ENCODE measurements at regions not wholly inside any gene's neighbourhood (a gene's known extent, or its start where the extent isn't known, plus 50 kb on each side); places are given as distances from the start of the nearest gene placed in this dataset.
"Not testable (repeated sequence)": the region's sequence is repeated elsewhere in the genome, so short reads cannot be mapped to it uniquely, and the experiment has no call there.

DNA sequence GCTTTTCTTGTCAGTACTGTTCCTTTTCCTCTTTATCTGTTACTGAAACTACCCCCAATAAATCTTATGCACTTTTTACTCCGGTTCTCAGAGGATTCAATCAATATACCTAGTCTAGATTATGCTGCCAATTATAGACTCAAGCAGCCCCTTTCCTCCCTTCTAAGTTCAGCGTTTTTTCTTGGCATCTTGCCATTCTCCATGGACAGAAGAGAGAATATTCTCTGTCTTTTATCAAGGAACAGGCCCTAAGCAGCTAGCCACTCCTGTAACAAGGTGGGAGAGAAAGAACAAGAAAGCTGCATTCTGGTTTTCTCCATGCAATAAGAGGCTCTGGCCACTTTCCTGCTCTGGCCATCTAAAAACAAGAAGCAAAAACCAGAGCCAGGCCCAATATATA is 263.0 kb upstream of the ALG10 start:
- no peak for DNase-seq (ENCODE audit: low read depth in 1 of 2, low spot score in 2 of 2)
- Histone ChIP-seq H3K27me3 (replicated peaks) (no peaks in the 10 kb centered on the region), H3K36me3 (no peaks in the 10 kb centered on the region), H3K4me3 (no peak overlapping the region), H3K27ac (no peak overlapping the region), H3K9me3 (replicated peaks) (no peaks in the 10 kb centered on the region), H3K4me1 (replicated peaks) (no peaks in the 10 kb centered on the region)

- Histone ChIP-seq H3K9me3 (replicated peaks) (no peaks in the 10 kb centered on the region), H3K36me3 (no peaks in the 10 kb centered on the region), H3K4me3 (no peak overlapping the region), H3K27me3 (replicated peaks) (0 out of 2 replicates have a peak, but pooled peaks cover 2% of the 10 kb centered on the region), H3K4me1 (replicated peaks) (no peaks in the 10 kb centered on the region), H3K27ac (no peak overlapping the region)
- no peak for DNase-seq (ENCODE audit: low read depth in 1 of 2, low spot score in 2 of 2)
Measured at GRCh38 chr12:33763331-33763730, 259.0 kb upstream of the ALG10 start.

DNA sequence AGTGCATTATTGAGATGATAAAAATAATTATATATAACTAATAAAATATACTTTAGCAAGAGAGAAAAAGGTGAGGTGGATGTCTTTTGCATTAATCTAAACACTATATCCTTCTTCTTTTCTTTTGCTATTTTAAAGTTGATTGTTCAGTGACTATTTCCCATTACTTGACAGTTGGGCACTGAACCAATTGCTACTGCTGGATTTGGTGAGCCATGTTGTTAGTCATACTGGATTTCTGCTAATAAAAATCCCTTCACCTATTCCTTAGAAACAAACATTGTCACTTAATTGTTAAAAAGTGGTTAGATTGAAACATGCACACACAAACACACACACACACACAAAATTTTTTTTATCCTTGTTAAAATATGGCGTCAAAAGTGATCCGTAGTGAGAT is 251.6 kb upstream of the ALG10 start:
- H3K27me3 ChIP-seq (replicated peaks) = no peaks in the 10 kb centered on the region
- H3K4me1 ChIP-seq (replicated peaks) = no peaks in the 10 kb centered on the region
- no peaks in the 10 kb centered on the region for H3K9me3 ChIP-seq (replicated peaks)
- no peak for DNase-seq (ENCODE audit: low read depth in 1 of 2, low spot score in 2 of 2)
- H3K27ac ChIP-seq = no peak overlapping the region
- no peaks in the 10 kb centered on the region for H3K36me3 ChIP-seq
- no peak overlapping the region for H3K4me3 ChIP-seq

GRCh38 chr12:33771889-33772288 is 250.4 kb upstream of the ALG10 start:
- Histone ChIP-seq H3K4me1 (replicated peaks) (no peaks in the 10 kb centered on the region), H3K27me3 (replicated peaks) (no peaks in the 10 kb centered on the region), H3K36me3 (no peaks in the 10 kb centered on the region), H3K4me3 (no peak overlapping the region), H3K9me3 (replicated peaks) (no peaks in the 10 kb centered on the region), H3K27ac (no peak overlapping the region)
- no peak for DNase-seq (ENCODE audit: low read depth in 1 of 2, low spot score in 2 of 2)

- not testable (repeated sequence) for DNase-seq (ENCODE audit: low read depth in 1 of 2, low spot score in 2 of 2); H3K27ac ChIP-seq; H3K4me1 ChIP-seq (replicated peaks); H3K36me3 ChIP-seq; H3K9me3 ChIP-seq (replicated peaks); H3K4me3 ChIP-seq; H3K27me3 ChIP-seq (replicated peaks)
Measured at GRCh38 chr12:33773091-33773490, 249.2 kb upstream of the ALG10 start.

- H3K27me3 ChIP-seq (replicated peaks) = no peaks in the 10 kb centered on the region
- H3K4me3 ChIP-seq = no peak overlapping the region
- no peaks in the 10 kb centered on the region for H3K9me3 ChIP-seq (replicated peaks)
- no peak overlapping the region for H3K27ac ChIP-seq
- no peaks in the 10 kb centered on the region for H3K4me1 ChIP-seq (replicated peaks)
- DNase-seq (ENCODE audit: low read depth in 1 of 2, low spot score in 2 of 2) = no peak
- H3K36me3 ChIP-seq = no peaks in the 10 kb centered on the region
Measured at GRCh38 chr12:33786532-33786931, 235.8 kb upstream of the ALG10 start.

DNA sequence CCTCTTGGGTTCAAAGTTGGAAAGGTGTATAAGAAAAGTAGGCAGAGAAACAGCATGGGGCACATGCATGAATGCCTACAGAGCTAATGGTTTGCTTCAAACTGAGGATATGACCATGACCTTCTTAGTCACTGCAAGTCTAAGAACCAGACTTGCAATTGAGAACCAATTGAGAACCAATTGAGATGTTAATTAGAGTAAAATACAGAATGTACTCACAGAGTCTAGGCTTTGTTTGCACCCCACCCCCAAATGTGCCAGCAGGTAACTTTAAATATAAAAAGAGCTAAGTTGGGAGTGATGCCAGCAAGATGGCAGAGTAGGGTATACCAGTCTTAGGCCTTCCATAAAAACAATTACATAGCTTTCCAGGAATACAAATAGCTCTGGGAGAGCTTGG is 227.3 kb upstream of the ALG10 start:
- H3K9me3 ChIP-seq (replicated peaks) = no peaks in the 10 kb centered on the region
- H3K36me3 ChIP-seq = no peaks in the 10 kb centered on the region
- no peak overlapping the region for H3K27ac ChIP-seq
- no peaks in the 10 kb centered on the region for H3K27me3 ChIP-seq (replicated peaks)
- no peak overlapping the region for H3K4me3 ChIP-seq
- H3K4me1 ChIP-seq (replicated peaks) = no peaks in the 10 kb centered on the region; the same call in 1 of the 2 replicates
- DNase-seq (ENCODE audit: low read depth in 1 of 2, low spot score in 2 of 2) = no peak

GRCh38 chr12:33795536-33795935 is 226.8 kb upstream of the ALG10 start:
- no peaks in the 10 kb centered on the region for H3K9me3 ChIP-seq (replicated peaks)
- DNase-seq (ENCODE audit: low read depth in 1 of 2, low spot score in 2 of 2) = peak; percentile 38 to 48
- no peak overlapping the region for H3K27ac ChIP-seq

DNA sequence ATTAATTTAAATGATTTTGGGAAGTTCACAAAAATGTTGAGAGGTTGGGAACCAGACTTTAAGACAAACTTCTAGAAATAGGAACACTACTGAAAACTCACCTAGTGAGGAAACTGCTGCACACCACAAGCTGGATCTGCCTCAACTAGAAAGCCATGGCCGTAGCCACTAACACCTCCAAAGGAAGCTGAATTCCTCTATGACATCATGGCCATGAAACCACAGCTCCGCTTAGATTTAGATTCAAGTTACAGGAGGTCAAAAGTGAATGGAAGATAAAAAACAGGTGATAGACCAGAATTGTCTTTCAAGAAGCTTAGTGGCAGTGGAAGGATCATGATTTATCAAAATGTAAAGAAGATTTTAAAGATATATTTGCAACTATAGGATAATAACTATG is 208.8 kb upstream of the ALG10 start:
- Histone ChIP-seq H3K27me3 (replicated peaks) (no peaks in the 10 kb centered on the region), H3K4me1 (replicated peaks) (no peaks in the 10 kb centered on the region), H3K27ac (no peak overlapping the region), H3K36me3 (no peaks in the 10 kb centered on the region), H3K9me3 (replicated peaks) (no peaks in the 10 kb centered on the region; the same call in 1 of the 2 replicates), H3K4me3 (no peak overlapping the region)
- DNase-seq (ENCODE audit: low read depth in 1 of 2, low spot score in 2 of 2) = no peak

More at GRCh38 chr12:33795536-33795935, 226.8 kb upstream of the ALG10 start:
- no peak overlapping the region for H3K4me3 ChIP-seq
- H3K4me1 ChIP-seq (replicated peaks) = no peaks in the 10 kb centered on the region; the same call in 1 of the 2 replicates
- H3K36me3 ChIP-seq = no peaks in the 10 kb centered on the region
- no peaks in the 10 kb centered on the region for H3K27me3 ChIP-seq (replicated peaks)

DNA sequence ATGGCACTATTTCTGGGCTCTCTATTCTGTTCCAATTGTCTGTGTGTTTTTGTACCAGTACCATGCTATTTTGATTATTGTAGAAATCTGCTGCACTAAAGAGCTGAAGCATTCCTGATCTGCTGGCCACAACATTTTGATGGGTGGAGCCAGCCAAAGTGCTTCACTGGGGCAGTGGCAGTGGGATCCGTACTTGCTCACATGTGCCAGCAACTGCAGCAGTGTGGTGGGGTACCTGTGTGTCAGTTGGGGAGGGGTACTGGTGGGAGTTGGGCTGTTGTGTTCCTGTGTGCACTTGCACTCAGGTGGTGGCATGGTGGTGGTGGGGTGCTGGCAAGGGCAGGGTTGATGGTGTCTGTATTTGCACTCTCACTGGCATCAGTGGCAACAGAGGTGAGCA is 204.6 kb upstream of the ALG10 start:
- Histone ChIP-seq H3K4me1 (replicated peaks) (no peaks in the 10 kb centered on the region), H3K27me3 (replicated peaks) (no peaks in the 10 kb centered on the region), H3K9me3 (replicated peaks) (no peaks in the 10 kb centered on the region; the same call in 1 of the 2 replicates), H3K4me3 (no peak overlapping the region), H3K36me3 (no peaks in the 10 kb centered on the region), H3K27ac (no peak overlapping the region)
- no peak for DNase-seq (ENCODE audit: low read depth in 1 of 2, low spot score in 2 of 2)

- DNase-seq (ENCODE audit: low read depth in 1 of 2, low spot score in 2 of 2) = no peak
- H3K4me3 ChIP-seq = no peak overlapping the region
- H3K9me3 ChIP-seq (replicated peaks) = no peaks in the 10 kb centered on the region; the same call in 1 of the 2 replicates
- no peaks in the 10 kb centered on the region for H3K36me3 ChIP-seq
- H3K4me1 ChIP-seq (replicated peaks) = no peaks in the 10 kb centered on the region
- no peaks in the 10 kb centered on the region for H3K27me3 ChIP-seq (replicated peaks)
- H3K27ac ChIP-seq = no peak overlapping the region
Measured at GRCh38 chr12:33818313-33818712, 204.0 kb upstream of the ALG10 start.

- Histone ChIP-seq H3K27me3 (replicated peaks) (no peaks in the 10 kb centered on the region; the same call in 1 of the 2 replicates), H3K4me1 (replicated peaks) (peaks cover 15% of the 10 kb centered on the region), H3K9me3 (replicated peaks) (no peaks in the 10 kb centered on the region), H3K27ac (peak overlapping the region; percentile 59), H3K4me3 (no peak overlapping the region), H3K36me3 (no peaks in the 10 kb centered on the region)
- peak; percentile 52 to 64 for DNase-seq (ENCODE audit: low read depth in 1 of 2, low spot score in 2 of 2)
Measured at GRCh38 chr12:33825442-33825841, 196.9 kb upstream of the ALG10 start.

DNA sequence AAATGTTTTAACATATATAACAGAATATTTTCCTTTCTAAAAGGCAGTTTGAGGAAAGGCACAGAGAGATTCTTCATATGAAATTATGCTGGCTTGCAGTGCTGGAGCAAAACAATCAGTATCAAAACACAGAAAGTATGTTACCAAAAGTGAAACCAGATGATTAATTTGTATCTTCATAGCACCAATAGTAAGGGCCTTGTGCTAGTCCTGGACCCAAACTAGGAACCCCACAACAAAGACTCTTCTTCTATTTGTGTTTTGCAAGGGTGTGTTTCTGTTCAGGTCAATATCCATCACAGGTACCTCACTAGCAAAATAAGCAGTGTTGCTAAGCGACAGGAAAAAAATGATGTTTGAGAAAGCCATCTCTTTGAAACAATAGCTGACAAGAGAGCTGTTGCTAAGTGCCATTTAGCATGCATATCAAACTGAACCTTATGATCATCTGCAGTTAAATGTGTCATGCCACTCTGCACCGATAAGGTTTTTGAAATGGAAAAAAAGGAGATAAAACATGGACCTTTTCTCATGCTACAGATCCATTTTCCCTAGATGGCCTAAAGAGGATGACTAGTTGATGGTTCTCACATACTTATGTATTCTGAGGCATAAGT is 196.2 kb upstream of the ALG10 start:
- Histone ChIP-seq H3K9me3 (replicated peaks) (no peaks in the 10 kb centered on the region), H3K27me3 (replicated peaks) (no peaks in the 10 kb centered on the region; the same call in 1 of the 2 replicates), H3K27ac (peak overlapping the region; percentile 59), H3K4me1 (replicated peaks) (peaks cover 15% of the 10 kb centered on the region), H3K4me3 (no peak overlapping the region), H3K36me3 (no peaks in the 10 kb centered on the region)
- DNase-seq (ENCODE audit: low read depth in 1 of 2, low spot score in 2 of 2) = peak in 1 of 2 experiments; percentile 9

DNA sequence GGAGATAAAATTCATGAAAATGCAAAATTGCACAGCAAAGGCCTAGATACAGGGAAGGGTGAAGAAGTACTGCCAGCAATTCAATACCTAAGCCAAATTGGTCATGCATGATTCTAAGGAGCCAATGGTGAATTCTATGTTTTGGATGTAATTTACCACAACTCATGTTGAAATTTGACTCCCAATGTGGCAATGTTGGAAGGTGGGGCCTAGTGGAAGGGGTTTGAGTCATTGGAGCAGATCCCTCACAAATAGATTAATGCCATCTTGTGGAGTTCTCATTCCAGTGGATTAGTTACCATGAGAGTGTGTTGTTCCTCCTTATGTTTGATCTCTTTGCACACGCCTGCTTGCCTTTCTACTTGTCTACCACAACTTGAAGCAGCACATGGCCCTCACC is 194.0 kb upstream of the ALG10 start:
- peaks cover 15% of the 10 kb centered on the region for H3K4me1 ChIP-seq (replicated peaks)
- no peak for DNase-seq (ENCODE audit: low read depth in 1 of 2, low spot score in 2 of 2)
- no peak overlapping the region for H3K4me3 ChIP-seq
- no peak overlapping the region for H3K27ac ChIP-seq
- H3K27me3 ChIP-seq (replicated peaks) = no peaks in the 10 kb centered on the region; the same call in 1 of the 2 replicates
- H3K9me3 ChIP-seq (replicated peaks) = no peaks in the 10 kb centered on the region
- no peaks in the 10 kb centered on the region for H3K36me3 ChIP-seq

- no peaks in the 10 kb centered on the region for H3K27me3 ChIP-seq (replicated peaks)
- no peak for DNase-seq (ENCODE audit: low read depth in 1 of 2, low spot score in 2 of 2)
- no peak overlapping the region for H3K4me3 ChIP-seq
- peaks cover 11% of the 10 kb centered on the region for H3K4me1 ChIP-seq (replicated peaks)
- H3K9me3 ChIP-seq (replicated peaks) = no peaks in the 10 kb centered on the region
- no peaks in the 10 kb centered on the region for H3K36me3 ChIP-seq
- no peak overlapping the region for H3K27ac ChIP-seq
Measured at GRCh38 chr12:33830070-33830469, 192.2 kb upstream of the ALG10 start.

Data from SJSA1 (cell line).